ENCODE measurements at regions not wholly inside any gene's neighbourhood (a gene's known extent, or its start where the extent isn't known, plus 50 kb on each side); places are given as distances from the start of the nearest gene placed in this dataset.

DNA sequence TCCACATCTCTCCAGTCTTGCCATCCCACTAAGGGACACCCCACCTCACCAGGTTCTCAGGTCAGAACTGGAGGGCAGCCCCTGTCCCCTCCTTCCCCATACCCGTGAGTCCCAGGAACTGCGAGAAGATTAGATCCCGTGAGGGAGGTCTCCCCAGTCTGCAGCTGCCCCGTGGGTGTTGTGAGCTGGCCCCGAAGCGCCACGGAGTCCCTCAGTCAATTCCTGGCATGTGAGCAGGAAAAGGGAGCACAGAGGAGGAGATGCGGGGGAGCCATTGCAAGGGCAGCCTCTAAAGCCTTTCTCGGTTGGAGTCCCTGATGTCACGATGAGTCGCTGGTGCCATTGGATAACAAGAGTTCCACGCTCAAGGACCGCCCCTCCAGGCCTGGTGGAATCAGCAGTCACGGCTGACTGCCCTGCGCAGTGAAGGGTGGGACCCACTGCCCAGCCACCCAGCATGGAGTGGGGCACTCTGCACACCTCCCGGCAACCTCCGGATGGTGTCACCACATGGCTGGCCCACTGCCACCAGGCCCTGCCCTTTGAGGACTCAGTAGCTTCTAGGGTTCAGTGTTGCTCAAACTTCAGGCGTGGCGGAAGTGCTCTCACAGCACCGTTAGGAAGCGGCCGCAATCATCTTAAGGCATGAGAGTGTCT, 434.9 kb upstream of the MYT1L start:
- DNase-seq (ENCODE audit: low read depth, low spot score): no peak
- Histone ChIP-seq H4K20me1 (ENCODE audit: control insufficient read depth, insufficient read depth) (no peaks in the 10 kb centered on the region), H3K4me1 (ENCODE audit: control insufficient read depth, insufficient read depth, low read length) (no peaks in the 10 kb centered on the region), H2AFZ (ENCODE audit: control insufficient read depth, low read depth, low read length) (no peak overlapping the region), H3K4me2 (ENCODE audit: control insufficient read depth, insufficient read depth) (no peak overlapping the region), H3K9ac (ENCODE audit: control insufficient read depth, insufficient read depth, low read length) (no peak overlapping the region), H3K79me2 (ENCODE audit: control insufficient read depth, insufficient read depth, low read length) (no peaks in the 10 kb centered on the region), H3K36me3 (ENCODE audit: control insufficient read depth in 2 of 2, insufficient read depth in 2 of 2, low read length in 1 of 2) (no peaks in the 10 kb centered on the region), H3K27me3 (replicated peaks in 1 of 2; ENCODE audit: control insufficient read depth in 2 of 2, insufficient read depth in 2 of 2, low read length in 1 of 2) (no peaks in the 10 kb centered on the region), H3K27ac (ENCODE audit: control insufficient read depth, insufficient read depth) (no peak overlapping the region), H3K4me3 (no peak overlapping the region), H3K9me3 (replicated peaks; ENCODE audit: control insufficient read depth, insufficient read depth, low read length) (no peaks in the 10 kb centered on the region; the same call in 2 of the 3 replicates)
- ChIA-PET POLR2A (no interaction called here), CTCF (no interaction called here), SMC1A (ENCODE audit: uncharacterized antibody, unreplicated experiment) (no interaction called here), RAD21 (ENCODE audit: unreplicated experiment) (no interaction called here)
- ATAC-seq: no peak
- WGBS (ENCODE audit: insufficient coverage, insufficient replicate concordance, low lambda C conversion rate, missing lambda C conversion rate): 65% methylated on average over 22 of the region's 22 CpGs
- in situ Hi-C loops (cut with MboI) (no loop called here), intact Hi-C loops (cut with micrococcal nuclease; ENCODE audit: unreplicated experiment) (no loop called here)
- FAIRE-seq: no peak
- no TSS peak for BruUV-seq (replicated peaks)
- TF ChIP-seq NFIC (IDR thresholded peaks at IDR 0.05; ENCODE audit: low read depth, low read length): no peak

DNA sequence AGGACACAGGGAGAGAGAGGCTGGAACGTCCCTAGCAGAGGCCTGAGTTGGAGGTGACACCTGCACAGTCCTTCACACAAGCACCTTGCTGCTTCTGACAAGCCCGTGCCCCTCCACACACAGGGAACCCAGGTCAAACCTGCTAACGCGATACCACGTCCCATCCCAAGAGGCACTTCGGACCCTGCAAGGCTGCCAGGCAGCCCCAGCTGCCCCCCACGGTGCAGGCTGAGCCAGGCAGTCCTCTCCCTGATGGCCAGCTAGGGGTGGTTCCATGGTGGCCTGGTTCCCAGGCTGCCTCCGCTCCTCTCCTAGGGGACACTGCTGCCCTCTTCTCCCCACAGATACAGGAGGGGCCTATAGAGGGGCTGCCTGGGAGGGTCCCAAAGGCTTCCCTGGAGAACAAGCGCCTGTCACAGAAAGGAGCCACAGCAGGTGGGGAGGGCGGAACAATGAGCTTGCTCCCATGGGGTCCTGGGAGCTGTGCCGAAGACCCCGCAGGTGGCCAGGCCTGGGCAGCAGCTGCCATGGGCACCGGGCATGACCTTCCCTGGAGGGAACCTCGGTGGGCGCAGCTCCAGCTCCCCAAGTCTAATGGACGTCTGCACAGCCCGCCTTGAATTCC, 434.2 kb upstream of the MYT1L start:
- H3K9ac ChIP-seq (ENCODE audit: control insufficient read depth, insufficient read depth, low read length): no peak overlapping the region
- no peaks in the 10 kb centered on the region for H3K27me3 ChIP-seq (replicated peaks in 1 of 2; ENCODE audit: control insufficient read depth in 2 of 2, insufficient read depth in 2 of 2, low read length in 1 of 2)
- no peaks in the 10 kb centered on the region for H3K4me1 ChIP-seq (ENCODE audit: control insufficient read depth, insufficient read depth, low read length)
- WGBS (ENCODE audit: insufficient coverage, insufficient replicate concordance, low lambda C conversion rate, missing lambda C conversion rate): 53% methylated on average over 16 of the region's 17 CpGs
- H3K9me3 ChIP-seq (replicated peaks; ENCODE audit: control insufficient read depth, insufficient read depth, low read length): no peaks in the 10 kb centered on the region; the same call in 2 of the 3 replicates
- ATAC-seq: no peak
- no peak for FAIRE-seq
- H3K79me2 ChIP-seq (ENCODE audit: control insufficient read depth, insufficient read depth, low read length): no peaks in the 10 kb centered on the region
- no peak overlapping the region for H2AFZ ChIP-seq (ENCODE audit: control insufficient read depth, low read depth, low read length)
- H3K4me2 ChIP-seq (ENCODE audit: control insufficient read depth, insufficient read depth): no peak overlapping the region
- DNase-seq (ENCODE audit: low read depth, low spot score): no peak
- H3K36me3 ChIP-seq (ENCODE audit: control insufficient read depth in 2 of 2, insufficient read depth in 2 of 2, low read length in 1 of 2): no peaks in the 10 kb centered on the region
- SMC1A ChIA-PET (ENCODE audit: uncharacterized antibody, unreplicated experiment): no interaction called here
- no peak overlapping the region for H3K4me3 ChIP-seq
- RAD21 ChIA-PET (ENCODE audit: unreplicated experiment): no interaction called here
- no TSS peak for BruUV-seq (replicated peaks)
- CTCF ChIA-PET: no interaction called here
- H3K27ac ChIP-seq (ENCODE audit: control insufficient read depth, insufficient read depth): no peak overlapping the region
- in situ Hi-C loops (cut with MboI) (no loop called here), intact Hi-C loops (cut with micrococcal nuclease; ENCODE audit: unreplicated experiment) (no loop called here)
- no peaks in the 10 kb centered on the region for H4K20me1 ChIP-seq (ENCODE audit: control insufficient read depth, insufficient read depth)
- POLR2A ChIA-PET: no interaction called here
- TF ChIP-seq MTA3 (IDR thresholded peaks at IDR 0.05; ENCODE audit: borderline replicate concordance, low read length): no peak
- TF ChIP-seq, protein P1, sequence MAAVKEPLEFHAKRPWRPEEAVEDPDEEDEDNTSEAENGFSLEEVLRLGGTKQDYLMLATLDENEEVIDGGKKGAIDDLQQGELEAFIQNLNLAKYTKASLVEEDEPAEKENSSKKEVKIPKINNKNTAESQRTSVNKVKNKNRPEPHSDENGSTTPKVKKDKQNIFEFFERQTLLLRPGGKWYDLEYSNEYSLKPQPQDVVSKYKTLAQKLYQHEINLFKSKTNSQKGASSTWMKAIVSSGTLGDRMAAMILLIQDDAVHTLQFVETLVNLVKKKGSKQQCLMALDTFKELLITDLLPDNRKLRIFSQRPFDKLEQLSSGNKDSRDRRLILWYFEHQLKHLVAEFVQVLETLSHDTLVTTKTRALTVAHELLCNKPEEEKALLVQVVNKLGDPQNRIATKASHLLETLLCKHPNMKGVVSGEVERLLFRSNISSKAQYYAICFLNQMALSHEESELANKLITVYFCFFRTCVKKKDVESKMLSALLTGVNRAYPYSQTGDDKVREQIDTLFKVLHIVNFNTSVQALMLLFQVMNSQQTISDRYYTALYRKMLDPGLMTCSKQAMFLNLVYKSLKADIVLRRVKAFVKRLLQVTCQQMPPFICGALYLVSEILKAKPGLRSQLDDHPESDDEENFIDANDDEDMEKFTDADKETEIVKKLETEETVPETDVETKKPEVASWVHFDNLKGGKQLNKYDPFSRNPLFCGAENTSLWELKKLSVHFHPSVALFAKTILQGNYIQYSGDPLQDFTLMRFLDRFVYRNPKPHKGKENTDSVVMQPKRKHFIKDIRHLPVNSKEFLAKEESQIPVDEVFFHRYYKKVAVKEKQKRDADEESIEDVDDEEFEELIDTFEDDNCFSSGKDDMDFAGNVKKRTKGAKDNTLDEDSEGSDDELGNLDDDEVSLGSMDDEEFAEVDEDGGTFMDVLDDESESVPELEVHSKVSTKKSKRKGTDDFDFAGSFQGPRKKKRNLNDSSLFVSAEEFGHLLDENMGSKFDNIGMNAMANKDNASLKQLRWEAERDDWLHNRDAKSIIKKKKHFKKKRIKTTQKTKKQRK (IDR thresholded peaks at IDR 0.05; ENCODE audit: low read depth, low read length): no peak
- no peak for TF ChIP-seq TBL1XR1 (IDR thresholded peaks at IDR 0.05; ENCODE audit: low read depth, low read length)
- TF ChIP-seq, protein P2, sequence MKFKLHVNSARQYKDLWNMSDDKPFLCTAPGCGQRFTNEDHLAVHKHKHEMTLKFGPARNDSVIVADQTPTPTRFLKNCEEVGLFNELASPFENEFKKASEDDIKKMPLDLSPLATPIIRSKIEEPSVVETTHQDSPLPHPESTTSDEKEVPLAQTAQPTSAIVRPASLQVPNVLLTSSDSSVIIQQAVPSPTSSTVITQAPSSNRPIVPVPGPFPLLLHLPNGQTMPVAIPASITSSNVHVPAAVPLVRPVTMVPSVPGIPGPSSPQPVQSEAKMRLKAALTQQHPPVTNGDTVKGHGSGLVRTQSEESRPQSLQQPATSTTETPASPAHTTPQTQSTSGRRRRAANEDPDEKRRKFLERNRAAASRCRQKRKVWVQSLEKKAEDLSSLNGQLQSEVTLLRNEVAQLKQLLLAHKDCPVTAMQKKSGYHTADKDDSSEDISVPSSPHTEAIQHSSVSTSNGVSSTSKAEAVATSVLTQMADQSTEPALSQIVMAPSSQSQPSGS (IDR thresholded peaks at IDR 0.05; ENCODE audit: low read length): no peak
- TF ChIP-seq, protein P3, sequence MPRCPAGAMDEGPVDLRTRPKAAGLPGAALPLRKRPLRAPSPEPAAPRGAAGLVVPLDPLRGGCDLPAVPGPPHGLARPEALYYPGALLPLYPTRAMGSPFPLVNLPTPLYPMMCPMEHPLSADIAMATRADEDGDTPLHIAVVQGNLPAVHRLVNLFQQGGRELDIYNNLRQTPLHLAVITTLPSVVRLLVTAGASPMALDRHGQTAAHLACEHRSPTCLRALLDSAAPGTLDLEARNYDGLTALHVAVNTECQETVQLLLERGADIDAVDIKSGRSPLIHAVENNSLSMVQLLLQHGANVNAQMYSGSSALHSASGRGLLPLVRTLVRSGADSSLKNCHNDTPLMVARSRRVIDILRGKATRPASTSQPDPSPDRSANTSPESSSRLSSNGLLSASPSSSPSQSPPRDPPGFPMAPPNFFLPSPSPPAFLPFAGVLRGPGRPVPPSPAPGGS (IDR thresholded peaks at IDR 0.05; ENCODE audit: borderline replicate concordance, insufficient read depth, low read depth, low read length, poor library complexity, severe bottlenecking): no peak
- no peak for TF ChIP-seq PAX5 (IDR thresholded peaks at IDR 0.05; ENCODE audit: borderline replicate concordance, low read depth, low read length)
- no peak for TF ChIP-seq ZSCAN29 (IDR thresholded peaks at IDR 0.05)
- no peak for TF ChIP-seq EED (IDR thresholded peaks at IDR 0.05; ENCODE audit: low read depth)

Data from GM12878 (cell line).